HepG2 (cell line): ENCODE measurements at regions not wholly inside any gene's neighbourhood (a gene's known extent, or its start where the extent isn't known, plus 50 kb on each side); places are given as distances from the start of the nearest gene placed in this dataset.

Source experiments
- ATAC-seq: fragments of 200-7000 bp; cut with Tn5 transposase; 3 replicates; pipeline ENCODE4 v1.9.1; 2020; ENCODE audit warnings: mild to moderate bottlenecking, moderate library complexity
- BruUV-seq: library from RNA; stranded (reverse); fragments of 400-500 nt; replicated peaks from 2 replicates; lab custom pipeline; 2021; lab: Mats Ljungman, UMichigan
- CTCF ChIA-PET: fragments of 300-600 bp; formaldehyde crosslinking; extraction: SDS; loops from one replicate; lab custom pipeline; 2021; ENCODE audit warnings: low total read pairs, inconsistent platforms, low intra/inter-chr PET ratio; lab: Yijun Ruan, JAX
- POLR2A ChIA-PET: fragments of 350-600 bp; sonication (Branson Sonifier 250); formaldehyde crosslinking; loops from one replicate; lab custom pipeline; 2020; ENCODE audit warnings: antibody characterized with exemption, inconsistent platforms; lab: Yijun Ruan, JAX
- DNase-seq: peaks from one replicate; pipeline ENCODE4 v3.0.0-alpha.2; 2015; ENCODE audit warnings: low spot score
- FAIRE-seq: peaks from 3 replicates; lab custom pipeline; 2011; peaks lifted over from hg19 to GRCh38; lab: Jason Lieb, UNC
- H2AFZ ChIP-seq: one replicate; pipeline ENCODE4 v1.6.1; 2011; ENCODE audit warnings: low read length, inconsistent platforms
- H3K27ac ChIP-seq: fragments of 300-600 bp; 3 replicates; pipeline ENCODE4 v1.8.0; 2011; ENCODE audit warnings: mixed run types, mild to moderate bottlenecking, mixed read lengths, low read length, inconsistent platforms; ENCODE audit not compliant: insufficient read depth; ENCODE audit errors: extremely low read length
- H3K27me3 ChIP-seq, 2 experiments: fragments of 200-600 bp in 1 of 2; 2 replicates in 1 of 2; 3 replicates in 1 of 2; pipeline versions ENCODE4 v1.6.0 to v1.8.0; 2011; ENCODE audit warnings: low read length in 2 of 2, mild to moderate bottlenecking in 2 of 2, moderate library complexity in 2 of 2, inconsistent platforms in 1 of 2; ENCODE audit not compliant: insufficient read depth in 2 of 2, control insufficient read depth in 1 of 2
- H3K36me3 ChIP-seq, 2 experiments: fragments of 200-600 bp in 1 of 2; replicated peaks in 1 of 2; 2 replicates in 1 of 2; 3 replicates in 1 of 2; pipeline versions ENCODE4 v1.5.1 to v1.8.0; 2011; ENCODE audit warnings: low read length in 2 of 2, inconsistent platforms in 1 of 2; ENCODE audit not compliant: insufficient read depth in 2 of 2, control insufficient read depth in 1 of 2
- H3K4me1 ChIP-seq: 2 replicates; pipeline ENCODE4 v1.5.1; 2012; ENCODE audit warnings: low read length, inconsistent platforms; ENCODE audit not compliant: insufficient read depth
- H3K4me2 ChIP-seq: 2 replicates; pipeline ENCODE4 v1.6.0; 2011; ENCODE audit warnings: low read depth, low read length, inconsistent platforms
- H3K4me3 ChIP-seq, 3 experiments: fragments of 200-600 bp in 1 of 3; sonication (generic), shearing (Covaris generic) in 1 of 3; replicated peaks in 1 of 3; 2 replicates each; pipeline ENCODE4 v1.5.1; 2011 to 2016; ENCODE audit warnings: low read length in 3 of 3, inconsistent platforms in 2 of 3, low read depth in 2 of 3, mild to moderate bottlenecking in 2 of 3, control low read depth in 1 of 3, mixed read lengths in 1 of 3; ENCODE audit not compliant: insufficient read depth in 1 of 3
- H3K79me2 ChIP-seq: one replicate; pipeline ENCODE4 v1.6.1; 2011; ENCODE audit warnings: low read length, inconsistent platforms; ENCODE audit not compliant: insufficient read depth
- H3K9ac ChIP-seq: 2 replicates; pipeline ENCODE4 v1.6.0; 2011; ENCODE audit warnings: mild to moderate bottlenecking, low read depth, low read length, inconsistent platforms; ENCODE audit not compliant: insufficient read depth
- H3K9me3 ChIP-seq: 2 replicates; pipeline ENCODE4 v1.5.1; 2012; ENCODE audit warnings: mild to moderate bottlenecking, low read length
- H4K20me1 ChIP-seq: 2 replicates; pipeline ENCODE4 v1.6.0; 2011; ENCODE audit warnings: inconsistent platforms, mild to moderate bottlenecking, low read length, moderate library complexity; ENCODE audit not compliant: insufficient read depth
- ADNP ChIP-seq: sonication (generic); formaldehyde crosslinking; IDR thresholded peaks from 2 replicates; pipeline ENCODE4 v1.4.0; 2020; ENCODE audit warnings: missing genetic modification reagents
- BHLHE40 ChIP-seq: IDR thresholded peaks from 2 replicates; pipeline ENCODE4 v1.6.1; 2011; ENCODE audit warnings: low read length, improper control_type of control experiment
- DPF2 ChIP-seq: sonication (generic); formaldehyde crosslinking; IDR thresholded peaks from 2 replicates; pipeline ENCODE4 v1.4.0; 2020; ENCODE audit warnings: mild to moderate bottlenecking, low read depth, missing genetic modification reagents, borderline replicate concordance
- FIP1L1 ChIP-seq: fragments of 200-400 bp; formaldehyde crosslinking; IDR thresholded peaks from 2 replicates; pipeline ENCODE4 v1.6.1; 2018; ENCODE audit warnings: low read depth, mild to moderate bottlenecking, low read length, moderate library complexity, borderline replicate concordance; ENCODE audit not compliant: insufficient read depth
- ZNF10 ChIP-seq: sonication (generic); formaldehyde crosslinking; IDR thresholded peaks from 2 replicates; pipeline ENCODE4 v1.4.0; 2020; ENCODE audit warnings: mild to moderate bottlenecking, low read depth, missing genetic modification reagents, borderline replicate concordance
- ZNF20 ChIP-seq: sonication (generic); formaldehyde crosslinking; IDR thresholded peaks from 2 replicates; pipeline ENCODE4 v1.4.0; 2020; ENCODE audit warnings: mild to moderate bottlenecking, moderate library complexity, missing genetic modification reagents
- ZNF569 ChIP-seq: sonication (generic); formaldehyde crosslinking; IDR thresholded peaks from 2 replicates; pipeline ENCODE4 v1.5.0; 2020; ENCODE audit warnings: mild to moderate bottlenecking, missing genetic modification reagents, moderate library complexity, borderline replicate concordance
- WGBS: methylation state at CpG from one replicate; pipeline ENCODE4 v1.1.6; 2017; ENCODE audit warnings: low lambda C conversion rate; 5-methylcytosine and 5-hydroxymethylcytosine counted together
- in situ Hi-C: cut with HindIII; loops from 2 replicates; pipeline ENCODE4 v1.10.0; 2017; ENCODE audit warnings: low pct_unique_long_range_greater_than_20kb; ENCODE audit not compliant: extremely low pct_ligation_motif_present
- intact Hi-C: fragments of 100-400 bp; cut with micrococcal nuclease; formaldehyde crosslinking; loops from one replicate; pipeline ENCODE4 v1.10.0; 2022; ENCODE audit not compliant: unreplicated experiment
- TF ChIP-seq, protein P1 (sequence below): sonication (generic); formaldehyde crosslinking; IDR thresholded peaks from 2 replicates; pipeline ENCODE4 v1.5.1; 2020; ENCODE audit warnings: mild to moderate bottlenecking, missing genetic modification reagents
- TF ChIP-seq, protein P2 (sequence below): fragments of 450-650 bp; IDR thresholded peaks from 2 replicates; pipeline ENCODE4 v1.6.1; 2017
- TF ChIP-seq, protein P3 (sequence below): sonication (generic); formaldehyde crosslinking; IDR thresholded peaks from 2 replicates; pipeline ENCODE4 v1.5.1; 2020; ENCODE audit warnings: missing genetic modification reagents, mild to moderate bottlenecking, borderline replicate concordance

DNA sequence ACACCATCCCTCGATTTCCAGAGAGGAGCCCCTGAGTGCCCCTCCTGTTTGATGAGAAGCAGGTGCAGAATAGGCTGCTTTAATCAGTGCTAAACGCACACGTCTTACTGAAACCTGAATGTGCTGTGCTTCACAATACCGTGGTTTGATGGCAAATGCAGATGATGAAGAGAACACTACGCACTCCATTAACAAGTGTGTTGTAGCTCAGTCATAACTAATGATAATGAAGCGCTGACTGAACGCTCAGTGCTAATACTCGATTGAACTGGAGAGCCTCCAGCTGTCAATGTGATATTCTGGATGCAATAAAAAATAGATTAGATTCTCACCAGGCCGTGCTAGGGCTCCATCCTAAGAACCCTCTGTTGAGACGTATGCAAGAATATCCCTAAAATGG is 279.7 kb upstream of the PLPP4 start:
- in situ Hi-C loops = no loop called here
- TF ChIP-seq DPF2 (CRISPR knock-in tag) (no peak), ZNF20 (CRISPR knock-in tag) (no peak), BHLHE40 (no peak), FIP1L1 (no peak), ADNP (no peak), ZNF569 (CRISPR knock-in tag) (no peak), ZNF10 (CRISPR knock-in tag) (no peak)
- TF ChIP-seq, protein P1, sequence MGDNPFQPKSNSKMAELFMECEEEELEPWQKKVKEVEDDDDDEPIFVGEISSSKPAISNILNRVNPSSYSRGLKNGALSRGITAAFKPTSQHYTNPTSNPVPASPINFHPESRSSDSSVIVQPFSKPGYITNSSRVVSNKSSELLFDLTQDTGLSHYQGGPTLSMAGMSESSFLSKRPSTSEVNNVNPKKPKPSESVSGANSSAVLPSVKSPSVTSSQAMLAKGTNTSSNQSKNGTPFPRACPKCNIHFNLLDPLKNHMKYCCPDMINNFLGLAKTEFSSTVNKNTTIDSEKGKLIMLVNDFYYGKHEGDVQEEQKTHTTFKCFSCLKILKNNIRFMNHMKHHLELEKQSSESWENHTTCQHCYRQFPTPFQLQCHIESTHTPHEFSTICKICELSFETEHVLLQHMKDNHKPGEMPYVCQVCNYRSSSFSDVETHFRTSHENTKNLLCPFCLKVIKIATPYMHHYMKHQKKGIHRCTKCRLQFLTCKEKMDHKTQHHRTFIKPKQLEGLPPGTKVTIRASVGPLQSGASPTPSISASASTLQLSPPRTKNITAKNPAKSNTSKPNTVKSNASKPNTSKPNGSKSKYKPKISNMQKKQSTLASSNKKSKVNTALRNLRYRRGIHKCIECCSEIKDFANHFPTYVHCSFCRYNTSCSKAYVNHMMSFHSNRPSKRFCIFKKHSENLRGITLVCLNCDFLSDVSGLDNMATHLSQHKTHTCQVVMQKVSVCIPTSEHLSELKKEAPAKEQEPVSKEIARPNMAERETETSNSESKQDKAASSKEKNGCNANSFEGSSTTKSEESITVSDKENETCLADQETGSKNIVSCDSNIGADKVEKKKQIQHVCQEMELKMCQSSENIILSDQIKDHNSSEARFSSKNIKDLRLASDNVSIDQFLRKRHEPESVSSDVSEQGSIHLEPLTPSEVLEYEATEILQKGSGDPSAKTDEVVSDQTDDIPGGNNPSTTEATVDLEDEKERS (CRISPR knock-in tag) = no peak
- TF ChIP-seq, protein P2, sequence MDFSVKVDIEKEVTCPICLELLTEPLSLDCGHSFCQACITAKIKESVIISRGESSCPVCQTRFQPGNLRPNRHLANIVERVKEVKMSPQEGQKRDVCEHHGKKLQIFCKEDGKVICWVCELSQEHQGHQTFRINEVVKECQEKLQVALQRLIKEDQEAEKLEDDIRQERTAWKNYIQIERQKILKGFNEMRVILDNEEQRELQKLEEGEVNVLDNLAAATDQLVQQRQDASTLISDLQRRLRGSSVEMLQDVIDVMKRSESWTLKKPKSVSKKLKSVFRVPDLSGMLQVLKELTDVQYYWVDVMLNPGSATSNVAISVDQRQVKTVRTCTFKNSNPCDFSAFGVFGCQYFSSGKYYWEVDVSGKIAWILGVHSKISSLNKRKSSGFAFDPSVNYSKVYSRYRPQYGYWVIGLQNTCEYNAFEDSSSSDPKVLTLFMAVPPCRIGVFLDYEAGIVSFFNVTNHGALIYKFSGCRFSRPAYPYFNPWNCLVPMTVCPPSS = no peak
- TF ChIP-seq, protein P3, sequence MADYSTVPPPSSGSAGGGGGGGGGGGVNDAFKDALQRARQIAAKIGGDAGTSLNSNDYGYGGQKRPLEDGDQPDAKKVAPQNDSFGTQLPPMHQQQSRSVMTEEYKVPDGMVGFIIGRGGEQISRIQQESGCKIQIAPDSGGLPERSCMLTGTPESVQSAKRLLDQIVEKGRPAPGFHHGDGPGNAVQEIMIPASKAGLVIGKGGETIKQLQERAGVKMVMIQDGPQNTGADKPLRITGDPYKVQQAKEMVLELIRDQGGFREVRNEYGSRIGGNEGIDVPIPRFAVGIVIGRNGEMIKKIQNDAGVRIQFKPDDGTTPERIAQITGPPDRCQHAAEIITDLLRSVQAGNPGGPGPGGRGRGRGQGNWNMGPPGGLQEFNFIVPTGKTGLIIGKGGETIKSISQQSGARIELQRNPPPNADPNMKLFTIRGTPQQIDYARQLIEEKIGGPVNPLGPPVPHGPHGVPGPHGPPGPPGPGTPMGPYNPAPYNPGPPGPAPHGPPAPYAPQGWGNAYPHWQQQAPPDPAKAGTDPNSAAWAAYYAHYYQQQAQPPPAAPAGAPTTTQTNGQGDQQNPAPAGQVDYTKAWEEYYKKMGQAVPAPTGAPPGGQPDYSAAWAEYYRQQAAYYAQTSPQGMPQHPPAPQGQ (CRISPR knock-in tag) = no peak
- POLR2A ChIA-PET = no interaction called here

More for the DNA sequence above, 279.7 kb upstream of the PLPP4 start:
- Histone ChIP-seq H3K9ac (no peak overlapping the region), H4K20me1 (no peaks in the 10 kb centered on the region), H3K4me2 (no peak overlapping the region), H3K27ac (no peak overlapping the region), H3K36me3 (no peaks in the 10 kb centered on the region), H3K27me3 (peaks cover 0 to 16% of the 10 kb centered on the region in 2 experiments; a peak in 4 of 5 replicates), H3K4me1 (no peaks in the 10 kb centered on the region), H2AFZ (no peak overlapping the region), H3K9me3 (no peaks in the 10 kb centered on the region), H3K79me2 (no peaks in the 10 kb centered on the region), H3K4me3 (no peak overlapping the region)
- no TSS peak for BruUV-seq
- DNase-seq (no peak), ATAC-seq (no peak), FAIRE-seq (no peak)
- CTCF ChIA-PET = no interaction called here
- intact Hi-C loops = no loop called here
- WGBS = 4% methylated on average over 10 of the region's 10 CpGs
